GM23338 (cell line): ENCODE measurements at regions not wholly inside any gene's neighbourhood (a gene's known extent, or its start where the extent isn't known, plus 50 kb on each side); places are given as distances from the start of the nearest gene placed in this dataset.

ENCODE experiments used
- ATAC-seq: fragments of 200-7000 bp; cut with Tn5 transposase; 3 replicates; pipeline ENCODE4 v1.9.1; 2020
- DNase-seq: peaks from one replicate; pipeline ENCODE4 v3.0.0-alpha.2; 2015; ENCODE audit warnings: low spot score
- H2AFZ ChIP-seq: fragments of 200-600 bp; sonication (generic); 2 replicates; pipeline ENCODE4 v1.8.0; 2016; ENCODE audit warnings: antibody characterized with exemption, mild to moderate bottlenecking, moderate library complexity
- H3F3A ChIP-seq: fragments of 200-600 bp; sonication (generic); replicated peaks from 2 replicates; pipeline ENCODE4 v1.8.0; 2017; ENCODE audit warnings: antibody characterized with exemption, mixed run types, low read depth
- H3K27ac ChIP-seq: fragments of 200-600 bp; sonication (generic); 2 replicates; pipeline ENCODE4 v1.6.1; 2016; ENCODE audit warnings: low read depth
- H3K27me3 ChIP-seq: fragments of 200-600 bp; sonication (generic); 2 replicates; pipeline ENCODE4 v1.8.0; 2016; ENCODE audit warnings: mild to moderate bottlenecking, mixed run types, moderate library complexity; ENCODE audit not compliant: insufficient read depth
- H3K36me3 ChIP-seq: fragments of 200-600 bp; sonication (generic); 2 replicates; pipeline ENCODE4 v1.8.0; 2016; ENCODE audit warnings: mild to moderate bottlenecking; ENCODE audit not compliant: insufficient read depth
- H3K4me1 ChIP-seq: fragments of 200-600 bp; sonication (generic); 2 replicates; pipeline ENCODE4 v1.8.0; 2016; ENCODE audit warnings: mild to moderate bottlenecking, moderate library complexity; ENCODE audit not compliant: insufficient read depth
- H3K4me2 ChIP-seq: fragments of 200-600 bp; sonication (generic); 2 replicates; pipeline ENCODE4 v1.7.1; 2017; ENCODE audit warnings: mixed run types
- H3K4me3 ChIP-seq: fragments of 200-600 bp; sonication (generic); 2 replicates; pipeline ENCODE4 v1.6.1; 2016; ENCODE audit warnings: mixed run types
- H3K79me2 ChIP-seq: fragments of 200-600 bp; sonication (generic); replicated peaks from 2 replicates; pipeline ENCODE4 v1.8.0; 2017; ENCODE audit warnings: mild to moderate bottlenecking; ENCODE audit not compliant: insufficient read depth
- H3K9me2 ChIP-seq: fragments of 200-600 bp; sonication (generic); 2 replicates; pipeline ENCODE4 v1.8.0; 2017; ENCODE audit not compliant: insufficient read depth
- H4K20me1 ChIP-seq: fragments of 200-600 bp; sonication (generic); replicated peaks from 2 replicates; pipeline ENCODE4 v1.8.0; 2017; ENCODE audit warnings: mild to moderate bottlenecking; ENCODE audit not compliant: insufficient read depth
- H3K27ac Mint-ChIP-seq: 2 replicates; pipeline ENCODE4 v1.8.0; 2020; ENCODE audit warnings: inconsistent platforms, mild to moderate bottlenecking, moderate library complexity, mixed read lengths
- H3K27me3 Mint-ChIP-seq: 3 replicates; pipeline ENCODE4 v1.8.0; 2022; ENCODE audit warnings: low read depth, mild to moderate bottlenecking, moderate library complexity, mixed read lengths, inconsistent platforms; ENCODE audit not compliant: insufficient read depth, poor library complexity
- H3K36me3 Mint-ChIP-seq: 3 replicates; pipeline ENCODE4 v1.8.0; 2021; ENCODE audit warnings: low read depth, mild to moderate bottlenecking, inconsistent platforms, moderate library complexity, mixed read lengths
- H3K4me1 Mint-ChIP-seq: 3 replicates; pipeline ENCODE4 v1.8.0; 2020; ENCODE audit warnings: mild to moderate bottlenecking, inconsistent platforms, mixed read lengths
- H3K4me3 Mint-ChIP-seq: 3 replicates; pipeline ENCODE4 v1.8.0; 2021; ENCODE audit warnings: moderate library complexity, mild to moderate bottlenecking, inconsistent platforms, mixed read lengths
- H3K9me3 Mint-ChIP-seq: 3 replicates; pipeline ENCODE4 v1.8.0; 2020; ENCODE audit warnings: moderate library complexity, mild to moderate bottlenecking, inconsistent platforms, mixed read lengths
- CTCF ChIP-seq, 2 experiments: fragments of 200-600 bp in 1 of 2; sonication (generic) in 1 of 2; conservative IDR thresholded peaks; 2 replicates each; pipeline versions ENCODE4 v1.5.1 to v1.6.1; 2016 to 2017; ENCODE audit warnings: antibody characterized with exemption in 2 of 2, low read depth in 2 of 2, mild to moderate bottlenecking in 2 of 2, moderate library complexity in 1 of 2
- EZH2phosphoT487 ChIP-seq: fragments of 200-600 bp; sonication (generic); IDR thresholded peaks from one replicate; pipeline ENCODE4 v1.8.1; 2018; ENCODE audit warnings: antibody characterized with exemption; ENCODE audit not compliant: unreplicated experiment
- JUNB ChIP-seq: IDR thresholded peaks from one replicate; pipeline ENCODE4 v1.6.1; 2016; ENCODE audit warnings: antibody characterized with exemption; ENCODE audit not compliant: unreplicated experiment
- POLR2AphosphoS5 ChIP-seq: IDR thresholded peaks from 2 replicates; pipeline ENCODE4 v1.6.1; 2016; ENCODE audit warnings: antibody characterized with exemption, low read depth
- STAT1 ChIP-seq: IDR thresholded peaks from one replicate; pipeline ENCODE4 v1.6.1; 2016; ENCODE audit warnings: antibody characterized with exemption; ENCODE audit not compliant: unreplicated experiment
- ZNF114 ChIP-seq: fragments of 250-450 bp; sonication (Bioruptor Pico); IDR thresholded peaks from 2 replicates; pipeline ENCODE4 v1.5.0; 2020; ENCODE audit warnings: mild to moderate bottlenecking, moderate library complexity
- ZNF331 ChIP-seq: fragments of 250-450 bp; sonication (Bioruptor Pico); IDR thresholded peaks from 2 replicates; pipeline ENCODE4 v1.5.0; 2020; ENCODE audit warnings: low read depth, mild to moderate bottlenecking, moderate library complexity
- ZNF462 ChIP-seq: fragments of 250-450 bp; sonication (Bioruptor Pico); IDR thresholded peaks from 2 replicates; pipeline ENCODE4 v1.5.0; 2020; ENCODE audit warnings: mild to moderate bottlenecking, moderate library complexity

- no peak for TF ChIP-seq CTCF (conservative IDR thresholded peaks at IDR 0.05; ENCODE audit: low read depth in 2 of 2)
- TF ChIP-seq ZNF331 (CRISPR knock-in tag), result no peak
- no peak for TF ChIP-seq STAT1
- no peak for TF ChIP-seq JUNB
Measured at GRCh38 chr5:160929360-160929759, 77.3 kb upstream of the ATP10B start (continued).

- Histone ChIP-seq H3K27ac (no peak overlapping the region), H4K20me1 (no peaks in the 10 kb centered on the region), H3K27me3 (no peaks in the 10 kb centered on the region), H3K4me2 (no peak overlapping the region), H3K4me1 (peaks cover 12% of the 10 kb centered on the region), H3K4me3 (no peak overlapping the region), H3K9me2 (0 out of 2 replicates have a peak, but pooled peaks cover 3% of the 10 kb centered on the region), H3F3A (no peaks in the 10 kb centered on the region), H3K79me2 (no peaks in the 10 kb centered on the region), H3K36me3 (no peaks in the 10 kb centered on the region), H2AFZ (peak overlapping the region; percentile 3; the same call in 1 of the 2 replicates)
- no peaks in the 10 kb centered on the region for H3K36me3 Mint-ChIP-seq
- H3K27ac Mint-ChIP-seq, result peak overlapping the region; percentile 12; the same call in 1 of the 2 replicates
- DNase-seq (peak; percentile 17), ATAC-seq (no peak)
- no peak for TF ChIP-seq ZNF462
- no peak for TF ChIP-seq ZNF114 (CRISPR knock-in tag)
- no peak for TF ChIP-seq POLR2AphosphoS5
- no peak for TF ChIP-seq EZH2phosphoT487
- no peak for TF ChIP-seq STAT1
- H3K9me3 Mint-ChIP-seq, result no peaks in the 10 kb centered on the region
- no peak overlapping the region for H3K4me3 Mint-ChIP-seq
- H3K4me1 Mint-ChIP-seq, result peaks cover 39% of the 10 kb centered on the region
- no peaks in the 10 kb centered on the region for H3K27me3 Mint-ChIP-seq
Measured at GRCh38 chr5:160926428-160926827, 74.4 kb upstream of the ATP10B start.
